GM13976 (cell line): ENCODE measurements at regions not wholly inside any gene's neighbourhood (a gene's known extent, or its start where the extent isn't known, plus 50 kb on each side); places are given as distances from the start of the nearest gene placed in this dataset.
"Not testable (repeated sequence)": the region's sequence is repeated elsewhere in the genome, so short reads cannot be mapped to it uniquely, and the experiment has no call there.

Source experiments
- DNase-seq: peaks from one replicate; pipeline ENCODE4 v3.0.0; 2012; ENCODE audit warnings: low spot score
- in situ Hi-C: fragments of 300-500 bp; cut with MboI; formaldehyde crosslinking; loops from one replicate; pipeline ENCODE4 v1.12.0; 2022; ENCODE audit warnings: low sequenced_read_pairs, mixed read lengths, inconsistent platforms; ENCODE audit not compliant: unreplicated experiment
- TF ChIP-seq, protein P1 (sequence below): IDR thresholded peaks from 2 replicates; pipeline ENCODE4 v1.5.1; 2012; ENCODE audit warnings: borderline replicate concordance, mild to moderate bottlenecking; ENCODE audit not compliant: insufficient read depth; ENCODE audit errors: extremely low read depth, missing control alignments, control extremely low read depth

DNA sequence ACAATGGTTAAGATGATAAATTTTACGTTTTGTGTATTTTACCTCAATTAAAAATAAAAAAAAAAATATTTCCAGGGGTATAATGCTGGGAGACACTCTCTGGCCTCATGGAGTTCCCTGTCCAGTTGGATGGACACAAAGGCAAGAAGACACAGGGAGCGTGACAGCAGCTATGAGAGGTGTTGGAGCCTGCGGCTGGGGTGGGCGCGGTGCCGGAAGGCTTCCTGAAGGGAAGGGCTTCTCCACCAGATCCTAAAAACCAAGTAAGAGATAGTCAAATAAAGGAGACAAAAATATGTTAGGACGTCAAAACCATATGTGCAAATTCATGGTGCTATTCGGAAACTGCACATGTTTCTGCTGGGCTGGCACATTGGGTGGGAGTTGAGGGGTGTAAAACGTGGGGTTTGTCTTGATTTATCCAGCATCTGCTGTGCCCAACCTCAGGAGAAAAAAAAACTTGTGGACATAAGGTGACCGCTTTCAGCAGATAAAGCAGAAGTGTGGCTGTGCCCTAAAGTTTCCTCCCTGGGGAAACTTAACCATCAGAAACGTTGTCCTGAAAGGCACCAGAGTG, 467.6 kb downstream of the RNF144A start:
- no peak for DNase-seq
- in situ Hi-C loops, result no loop called here
- TF ChIP-seq, protein P1, sequence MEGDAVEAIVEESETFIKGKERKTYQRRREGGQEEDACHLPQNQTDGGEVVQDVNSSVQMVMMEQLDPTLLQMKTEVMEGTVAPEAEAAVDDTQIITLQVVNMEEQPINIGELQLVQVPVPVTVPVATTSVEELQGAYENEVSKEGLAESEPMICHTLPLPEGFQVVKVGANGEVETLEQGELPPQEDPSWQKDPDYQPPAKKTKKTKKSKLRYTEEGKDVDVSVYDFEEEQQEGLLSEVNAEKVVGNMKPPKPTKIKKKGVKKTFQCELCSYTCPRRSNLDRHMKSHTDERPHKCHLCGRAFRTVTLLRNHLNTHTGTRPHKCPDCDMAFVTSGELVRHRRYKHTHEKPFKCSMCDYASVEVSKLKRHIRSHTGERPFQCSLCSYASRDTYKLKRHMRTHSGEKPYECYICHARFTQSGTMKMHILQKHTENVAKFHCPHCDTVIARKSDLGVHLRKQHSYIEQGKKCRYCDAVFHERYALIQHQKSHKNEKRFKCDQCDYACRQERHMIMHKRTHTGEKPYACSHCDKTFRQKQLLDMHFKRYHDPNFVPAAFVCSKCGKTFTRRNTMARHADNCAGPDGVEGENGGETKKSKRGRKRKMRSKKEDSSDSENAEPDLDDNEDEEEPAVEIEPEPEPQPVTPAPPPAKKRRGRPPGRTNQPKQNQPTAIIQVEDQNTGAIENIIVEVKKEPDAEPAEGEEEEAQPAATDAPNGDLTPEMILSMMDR, result no peak

DNA sequence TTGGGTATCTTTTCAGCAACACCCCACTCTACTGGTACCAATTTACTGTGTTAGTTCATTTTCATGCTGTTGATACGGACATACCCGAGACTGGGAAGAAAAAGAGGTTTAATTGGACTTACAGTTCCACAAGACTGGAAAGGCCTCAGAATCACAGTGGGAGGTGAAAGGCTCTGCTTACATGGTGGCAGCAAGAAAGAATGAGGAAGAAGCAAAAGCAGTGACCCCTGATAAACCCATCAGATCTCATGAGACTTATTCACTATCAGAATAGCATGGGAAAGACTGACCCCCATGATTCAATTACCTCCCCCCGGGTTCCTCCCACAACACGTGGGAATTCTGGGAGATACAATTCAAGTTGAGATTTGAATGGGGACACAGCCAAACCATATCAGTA, 473.1 kb downstream of the RNF144A start:
- in situ Hi-C loops, result not testable (repeated sequence)

DNA sequence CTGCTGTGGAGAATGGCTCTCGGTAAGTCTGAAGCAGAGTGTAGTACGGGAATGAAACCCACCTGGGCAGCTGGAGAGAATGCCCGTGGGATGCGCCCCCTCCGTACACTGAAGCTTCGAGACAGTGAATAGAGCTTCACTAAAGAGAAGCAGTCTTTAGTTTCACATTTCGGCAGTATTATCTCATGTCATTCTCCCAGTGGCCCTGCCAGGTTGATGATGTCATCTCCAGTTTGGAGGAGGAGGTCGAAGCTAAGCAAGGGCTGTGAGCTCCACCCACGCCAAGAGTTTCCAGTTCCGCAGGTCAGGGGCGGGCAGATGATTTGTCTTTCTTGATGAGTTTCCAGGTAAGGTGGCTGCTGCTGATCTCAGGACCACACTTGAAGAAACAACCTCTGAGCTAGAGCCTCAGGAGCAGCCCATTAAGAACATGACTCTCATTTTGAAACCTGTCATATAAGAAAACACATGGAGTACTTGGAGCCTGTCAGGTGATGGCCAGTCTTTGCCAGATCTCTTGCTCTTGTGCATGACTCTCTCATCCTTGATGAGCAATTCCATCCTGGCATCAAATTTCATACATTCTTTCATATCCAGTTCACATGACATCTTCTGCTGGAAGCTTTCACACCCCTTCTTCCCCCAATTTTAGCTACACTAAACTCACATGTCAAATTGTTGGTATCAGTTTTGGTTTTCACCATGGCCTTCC, 475.0 kb downstream of the RNF144A start:
- DNase-seq, result no peak
- TF ChIP-seq, protein P1, result no peak
- in situ Hi-C loops, result no loop called here

More for the DNA sequence above, 473.1 kb downstream of the RNF144A start:
- not testable (repeated sequence) for DNase-seq

DNA sequence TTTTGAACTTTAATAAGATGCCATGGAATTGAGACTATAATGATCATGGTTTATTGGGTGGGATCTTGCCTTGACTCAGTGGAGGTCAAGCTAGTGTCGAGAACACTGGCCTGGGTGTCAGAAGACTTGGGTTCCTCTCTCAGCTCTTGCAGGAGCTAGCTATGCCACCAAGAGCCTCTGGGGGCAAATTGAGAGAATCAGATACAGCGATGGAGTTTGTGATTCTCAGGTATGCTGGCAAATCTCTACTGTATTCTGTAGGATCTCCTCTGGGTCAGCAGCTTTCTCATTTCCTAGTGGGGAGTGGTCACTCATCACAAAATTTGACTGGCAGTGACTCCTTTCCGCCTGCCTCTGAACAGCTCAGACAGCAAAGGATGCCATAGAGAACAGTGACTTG, 477.0 kb downstream of the RNF144A start:
- in situ Hi-C loops, result no loop called here
- DNase-seq, result no peak
- TF ChIP-seq, protein P1, result no peak

DNA sequence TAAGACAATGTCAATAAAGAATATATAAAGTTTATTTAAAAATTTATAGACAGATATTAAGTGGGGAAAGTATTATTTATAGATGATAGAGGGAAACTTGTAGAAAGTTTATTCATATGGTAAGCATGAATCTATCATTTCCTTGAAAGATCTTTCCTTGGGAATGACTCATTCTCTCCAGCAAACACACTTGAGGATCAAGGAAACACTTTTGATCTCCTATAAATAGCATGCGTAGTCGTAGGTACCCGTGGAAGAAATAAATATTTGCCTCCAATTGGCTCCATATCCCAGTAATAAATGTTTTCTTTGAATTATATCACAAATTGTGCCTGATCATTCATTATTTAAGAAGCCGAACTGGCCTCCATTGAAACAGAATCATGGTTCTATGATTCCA, 483.4 kb downstream of the RNF144A start:
- in situ Hi-C loops, result no loop called here
- TF ChIP-seq, protein P1, result no peak
- DNase-seq, result no peak

DNA sequence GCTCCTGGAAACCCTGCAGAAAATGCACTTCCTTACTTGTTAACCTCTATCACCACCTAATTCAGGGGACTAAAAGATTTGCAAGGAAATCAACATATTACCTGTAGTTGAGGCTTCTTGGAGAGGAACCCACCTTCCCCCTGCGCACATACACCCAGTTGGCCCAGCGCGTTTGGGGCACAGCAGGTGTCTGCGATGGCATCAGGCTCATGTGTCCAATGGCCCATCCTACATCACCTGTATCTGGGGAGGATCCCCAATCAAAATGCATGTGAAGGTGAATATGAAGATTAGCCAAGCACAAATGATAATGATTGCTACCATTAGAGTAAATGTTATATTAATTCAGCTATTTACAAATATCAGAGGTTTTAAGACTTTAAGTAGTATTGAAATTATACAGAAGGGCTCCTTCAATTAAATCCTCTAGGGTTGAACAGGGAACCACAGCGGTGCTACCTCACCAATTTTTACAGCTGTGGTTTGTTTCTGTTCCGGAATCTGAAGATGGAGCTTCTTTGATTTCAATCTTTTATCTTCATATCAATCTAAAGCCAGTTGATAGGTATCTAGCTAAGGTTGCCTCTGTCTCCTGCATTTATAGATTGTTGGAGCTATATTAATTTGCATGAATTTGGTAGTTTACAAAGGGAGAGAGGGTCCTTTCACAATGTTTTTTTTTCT, 486.0 kb downstream of the RNF144A start:
- TF ChIP-seq, protein P1, result no peak
- no peak for DNase-seq
- in situ Hi-C loops, result no loop called here
